GM10266 (cell line): ENCODE measurements at regions not wholly inside any gene's neighbourhood (a gene's known extent, or its start where the extent isn't known, plus 50 kb on each side); places are given as distances from the start of the nearest gene placed in this dataset.

Experiments used
- DNase-seq: peaks from one replicate; pipeline ENCODE4 v3.0.0; 2012; ENCODE audit errors: extremely low spot score
- TF ChIP-seq, protein P1 (sequence below): IDR thresholded peaks from 2 replicates; pipeline ENCODE4 v1.5.1; 2012; ENCODE audit warnings: mild to moderate bottlenecking, low read depth; ENCODE audit not compliant: control insufficient read depth, insufficient read depth; ENCODE audit errors: missing control alignments

DNA sequence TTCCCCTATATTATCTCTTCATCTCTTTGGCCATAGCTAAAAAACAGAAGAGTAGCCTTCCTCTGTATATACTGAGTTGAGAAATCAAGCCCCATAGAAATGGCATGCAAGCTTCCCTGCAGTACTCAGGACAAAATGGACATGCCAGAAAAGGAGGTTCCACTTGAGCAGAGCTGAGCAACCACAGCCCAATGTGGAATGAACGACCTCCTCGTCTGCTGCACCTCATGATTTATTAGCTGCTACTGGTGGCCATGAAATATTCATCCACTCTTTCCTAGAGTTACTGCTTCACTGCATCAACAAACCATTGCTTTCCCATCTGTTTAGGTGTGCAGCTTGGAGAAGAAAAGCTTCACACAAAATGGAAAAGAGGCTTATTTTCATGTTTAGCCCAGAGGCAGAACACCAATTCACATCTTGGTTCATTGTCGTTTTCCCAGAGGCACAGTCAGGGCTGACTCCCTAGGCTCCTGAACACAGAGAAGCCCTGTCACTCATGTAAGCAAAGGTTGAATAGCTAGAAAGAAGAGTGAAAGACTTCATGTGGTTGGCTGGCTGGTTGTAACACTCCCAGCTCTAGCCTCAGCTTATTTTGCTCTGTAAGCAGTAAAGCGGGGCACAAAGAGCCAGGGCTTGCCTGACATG lies 148.0 kb downstream of the TSEN15 start:
- DNase-seq: no peak
- TF ChIP-seq, protein P1, sequence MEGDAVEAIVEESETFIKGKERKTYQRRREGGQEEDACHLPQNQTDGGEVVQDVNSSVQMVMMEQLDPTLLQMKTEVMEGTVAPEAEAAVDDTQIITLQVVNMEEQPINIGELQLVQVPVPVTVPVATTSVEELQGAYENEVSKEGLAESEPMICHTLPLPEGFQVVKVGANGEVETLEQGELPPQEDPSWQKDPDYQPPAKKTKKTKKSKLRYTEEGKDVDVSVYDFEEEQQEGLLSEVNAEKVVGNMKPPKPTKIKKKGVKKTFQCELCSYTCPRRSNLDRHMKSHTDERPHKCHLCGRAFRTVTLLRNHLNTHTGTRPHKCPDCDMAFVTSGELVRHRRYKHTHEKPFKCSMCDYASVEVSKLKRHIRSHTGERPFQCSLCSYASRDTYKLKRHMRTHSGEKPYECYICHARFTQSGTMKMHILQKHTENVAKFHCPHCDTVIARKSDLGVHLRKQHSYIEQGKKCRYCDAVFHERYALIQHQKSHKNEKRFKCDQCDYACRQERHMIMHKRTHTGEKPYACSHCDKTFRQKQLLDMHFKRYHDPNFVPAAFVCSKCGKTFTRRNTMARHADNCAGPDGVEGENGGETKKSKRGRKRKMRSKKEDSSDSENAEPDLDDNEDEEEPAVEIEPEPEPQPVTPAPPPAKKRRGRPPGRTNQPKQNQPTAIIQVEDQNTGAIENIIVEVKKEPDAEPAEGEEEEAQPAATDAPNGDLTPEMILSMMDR: no peak

DNA sequence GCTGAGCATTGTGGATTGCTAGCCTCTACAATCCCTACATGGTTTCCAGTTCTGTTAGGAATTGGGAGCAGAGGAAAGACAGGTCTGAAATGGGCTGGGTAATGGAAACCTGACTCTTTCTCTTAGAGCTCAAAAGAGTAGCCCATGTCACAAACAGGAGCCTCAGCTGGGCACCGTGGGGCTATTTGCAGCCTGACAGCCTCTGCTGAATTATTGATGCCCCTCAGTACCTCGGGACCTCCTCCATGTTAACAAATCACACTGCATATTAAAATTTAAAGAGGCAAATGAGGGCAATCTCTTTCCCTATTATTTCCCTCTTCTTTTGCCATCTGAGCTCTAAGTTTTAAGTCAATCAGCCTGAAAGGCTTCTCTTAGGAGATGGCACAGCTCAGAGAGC lies 157.1 kb downstream of the TSEN15 start:
- TF ChIP-seq, protein P1: no peak
- DNase-seq: no peak

DNA sequence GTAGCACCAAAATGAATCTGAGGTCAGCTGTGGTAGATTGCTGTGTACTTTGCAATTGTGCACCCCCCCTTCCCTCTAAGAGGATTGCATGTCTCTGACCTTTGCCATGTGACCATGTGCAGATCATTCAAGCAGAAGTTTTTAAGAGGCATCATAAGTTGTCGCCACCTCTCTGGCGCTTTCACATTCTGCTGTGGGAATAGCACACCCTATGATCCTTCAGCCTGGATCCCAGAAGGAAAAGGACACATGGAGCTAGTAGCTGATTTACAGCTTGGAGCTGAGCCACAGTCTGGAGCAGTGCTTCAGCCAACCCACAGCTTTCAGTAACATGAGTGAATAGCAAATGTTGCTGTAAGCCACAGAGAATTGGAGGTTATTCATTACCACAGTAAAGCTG lies 158.5 kb downstream of the TSEN15 start:
- TF ChIP-seq, protein P1: no peak
- no peak for DNase-seq

DNA sequence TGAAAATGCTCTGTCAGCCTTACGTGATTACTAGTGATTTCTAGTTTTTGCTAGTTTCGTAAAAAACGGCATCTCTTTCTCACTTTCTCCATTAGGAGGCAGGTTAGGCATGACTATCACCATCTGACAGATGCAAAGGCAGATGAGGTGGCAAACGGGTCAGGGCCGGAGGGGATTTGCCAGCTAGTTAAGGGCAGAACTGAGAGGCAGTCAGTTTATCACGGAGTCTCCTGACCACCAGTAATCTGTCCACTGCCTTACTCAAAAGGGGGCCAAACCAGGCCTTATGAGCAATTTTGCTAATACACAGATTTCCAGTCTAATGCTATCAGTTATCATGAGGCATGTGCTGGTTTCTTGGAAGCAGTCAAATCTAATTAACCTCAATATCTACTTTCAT lies 159.3 kb downstream of the TSEN15 start:
- TF ChIP-seq, protein P1: no peak
- DNase-seq: no peak

DNA sequence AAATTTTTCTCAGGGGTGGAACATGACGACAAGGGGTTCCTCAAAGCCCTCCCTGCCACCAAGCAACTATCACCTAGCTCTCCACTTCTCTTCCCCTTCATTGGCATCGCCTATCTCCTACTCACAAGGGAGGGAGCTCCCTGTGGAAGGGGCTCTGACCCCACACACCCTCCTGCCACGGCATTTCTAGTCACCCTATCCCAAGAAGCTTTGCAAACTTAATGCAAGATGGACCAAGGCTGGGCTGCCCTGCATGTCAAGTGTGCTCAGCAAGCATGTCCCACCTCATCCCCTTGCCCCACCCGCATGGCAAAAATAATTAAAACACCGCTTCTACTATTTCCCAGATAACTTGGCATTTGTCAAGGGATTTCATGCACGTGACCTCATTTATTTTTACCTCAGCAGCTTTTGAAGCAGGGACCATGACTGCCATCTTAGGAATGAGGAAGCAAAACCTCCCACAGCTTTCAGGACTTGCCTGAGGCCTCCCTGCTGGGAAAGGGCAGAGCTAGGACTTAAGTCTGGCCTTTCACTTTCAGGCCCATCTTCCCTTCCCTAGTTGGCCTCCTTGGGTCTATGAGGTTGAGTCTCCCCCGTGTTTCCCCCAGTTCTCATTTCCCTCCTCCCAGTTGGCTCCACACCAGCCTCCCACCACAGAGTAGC lies 161.3 kb downstream of the TSEN15 start:
- no peak for DNase-seq
- TF ChIP-seq, protein P1: no peak

DNA sequence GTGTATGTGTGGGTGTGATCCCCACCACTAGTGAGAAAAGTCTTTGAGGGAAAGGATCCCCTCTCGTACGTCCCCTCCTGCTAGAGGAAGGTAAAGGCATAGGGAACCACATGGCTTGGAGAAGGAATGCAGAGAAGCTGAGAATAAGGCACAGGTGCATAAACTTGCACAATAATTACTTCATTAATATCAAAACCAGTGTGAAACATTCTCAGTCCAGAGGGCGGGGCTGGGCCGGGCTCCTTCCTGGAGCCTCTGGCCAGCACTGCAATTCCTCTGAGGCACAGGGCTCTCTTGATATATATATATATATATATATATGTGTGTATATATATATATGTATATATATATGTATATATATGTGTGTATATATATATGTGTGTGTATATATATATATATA lies 162.6 kb downstream of the TSEN15 start:
- TF ChIP-seq, protein P1: no peak
- no peak for DNase-seq

DNA sequence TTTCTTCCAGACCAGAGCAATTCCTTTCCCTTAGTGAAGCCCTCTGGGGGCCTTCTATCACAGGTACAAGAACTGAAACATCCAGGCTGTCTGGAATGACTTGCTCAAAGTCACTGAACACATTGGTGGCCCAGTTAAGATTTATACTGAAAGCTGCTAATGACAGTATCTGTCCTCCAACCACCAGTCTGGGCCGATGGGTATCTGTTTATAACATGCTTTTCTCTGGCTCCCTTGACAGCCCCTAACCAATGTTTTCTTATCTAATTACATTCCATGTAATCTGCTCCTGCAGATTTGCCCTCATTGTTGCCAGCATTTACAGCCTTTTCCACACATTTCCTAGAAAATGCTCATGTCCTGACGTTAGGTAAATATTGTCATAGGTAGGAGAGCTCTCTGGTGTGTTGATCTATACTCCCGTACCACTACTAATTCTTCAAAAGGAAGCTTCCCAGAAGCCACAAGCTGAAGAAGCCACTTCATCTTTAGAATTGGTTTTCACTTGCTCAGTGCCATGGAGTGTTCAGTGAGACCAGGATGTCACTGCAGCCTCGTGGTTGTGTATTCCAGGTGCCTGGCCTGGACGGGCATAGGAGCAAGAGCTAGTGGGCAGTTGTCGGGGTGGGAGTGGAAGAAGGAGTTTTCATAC lies 163.9 kb downstream of the TSEN15 start:
- TF ChIP-seq, protein P1: no peak
- no peak for DNase-seq
